IMR-90 (cell line): ENCODE measurements at regions not wholly inside any gene's neighbourhood (a gene's known extent, or its start where the extent isn't known, plus 50 kb on each side); places are given as distances from the start of the nearest gene placed in this dataset.

Source experiments
- ATAC-seq: fragments of 200-7000 bp; cut with Tn5 transposase; 2 replicates; pipeline ENCODE4 v1.9.1; 2020; ENCODE audit warnings: low read depth, mild to moderate bottlenecking, moderate library complexity
- BruUV-seq: library from RNA; stranded (reverse); fragments of 400-500 nt; replicated peaks from 2 replicates; lab custom pipeline; 2021; lab: Mats Ljungman, UMichigan
- CTCF ChIA-PET: fragments of 300-600 bp; formaldehyde crosslinking; extraction: SDS; loops from one replicate; lab custom pipeline; 2021; ENCODE audit warnings: antibody characterized with exemption; lab: Yijun Ruan, JAX
- POLR2A ChIA-PET: fragments of 300-600 bp; sonication (Branson Sonifier 250); formaldehyde crosslinking; loops from one replicate; lab custom pipeline; 2022; ENCODE audit warnings: antibody characterized with exemption; ENCODE audit not compliant: unreplicated experiment; lab: Charles Lee
- DNase-seq: peaks from one replicate; pipeline ENCODE4 v3.0.0; 2013
- H2AFZ ChIP-seq: replicated peaks from 2 replicates; pipeline ENCODE3; 2013; ENCODE audit warnings: low read length, mild to moderate bottlenecking; ENCODE audit not compliant: poor library complexity
- H2AK5ac ChIP-seq: 2 replicates; pipeline ENCODE4 v1.6.1; 2013; ENCODE audit warnings: low read depth, low read length, inconsistent platforms
- H2AK9ac ChIP-seq: replicated peaks from 2 replicates; pipeline ENCODE3; 2013; ENCODE audit warnings: mild to moderate bottlenecking, low read depth, low read length, moderate library complexity; ENCODE audit not compliant: poor library complexity
- H2BK120ac ChIP-seq: 2 replicates; pipeline ENCODE4 v1.6.1; 2013; ENCODE audit warnings: low read depth, low read length, inconsistent platforms
- H2BK15ac ChIP-seq: 3 replicates; pipeline ENCODE4 v1.6.1; 2013; ENCODE audit warnings: low read depth, low read length, inconsistent platforms
- H2BK20ac ChIP-seq: 2 replicates; pipeline ENCODE4 v1.6.1; 2013; ENCODE audit warnings: low read depth, mild to moderate bottlenecking, inconsistent platforms, low read length, moderate library complexity
- H2BK5ac ChIP-seq: 2 replicates; pipeline ENCODE4 v1.6.1; 2013; ENCODE audit warnings: mild to moderate bottlenecking, low read depth, low read length, inconsistent platforms; ENCODE audit not compliant: poor library complexity, severe bottlenecking
- H3K14ac ChIP-seq: replicated peaks from 2 replicates; pipeline ENCODE4 v1.6.1; 2013; ENCODE audit warnings: low read depth, low read length, inconsistent platforms
- H3K18ac ChIP-seq: 2 replicates; pipeline ENCODE4 v1.6.1; 2013; ENCODE audit warnings: low read depth, low read length, control low read depth
- H3K23ac ChIP-seq: 2 replicates; pipeline ENCODE4 v1.6.1; 2013; ENCODE audit warnings: low read depth, low read length, inconsistent platforms
- H3K27ac ChIP-seq: 2 replicates; pipeline ENCODE4 v1.5.1; 2013; ENCODE audit warnings: mild to moderate bottlenecking, control low read depth, low read length; ENCODE audit not compliant: insufficient read depth
- H3K27me3 ChIP-seq: 2 replicates; pipeline ENCODE4 v1.6.1; 2013; ENCODE audit warnings: low read length; ENCODE audit not compliant: control insufficient read depth, insufficient read depth
- H3K36me3 ChIP-seq: 2 replicates; pipeline ENCODE4 v1.6.1; 2013; ENCODE audit warnings: low read length, mixed read lengths; ENCODE audit not compliant: control insufficient read depth, insufficient read depth
- H3K4ac ChIP-seq: 2 replicates; pipeline ENCODE4 v1.6.1; 2013; ENCODE audit warnings: low read depth, low read length, inconsistent platforms
- H3K4me1 ChIP-seq: 2 replicates; pipeline ENCODE4 v1.6.1; 2013; ENCODE audit warnings: low read length, mixed read lengths; ENCODE audit not compliant: control insufficient read depth, insufficient read depth
- H3K4me2 ChIP-seq: 2 replicates; pipeline ENCODE4 v1.6.1; 2013; ENCODE audit warnings: low read depth, mild to moderate bottlenecking, control low read depth, low read length, moderate library complexity
- H3K4me3 ChIP-seq: 2 replicates; pipeline ENCODE4 v1.5.1; 2013; ENCODE audit warnings: low read depth, mild to moderate bottlenecking, control low read depth, low read length, moderate library complexity; ENCODE audit not compliant: insufficient read depth
- H3K56ac ChIP-seq: 2 replicates; pipeline ENCODE4 v1.6.1; 2013; ENCODE audit warnings: low read length, inconsistent platforms; ENCODE audit not compliant: insufficient read depth; ENCODE audit errors: extremely low read depth
- H3K79me1 ChIP-seq, 2 experiments: 2 replicates each; pipeline ENCODE4 v1.6.1; 2013; ENCODE audit warnings: low read length in 2 of 2, inconsistent platforms in 1 of 2, low read depth in 1 of 2
- H3K9ac ChIP-seq: 2 replicates; pipeline ENCODE4 v1.6.1; 2013; ENCODE audit warnings: low read depth, low read length, control low read depth
- H3K9me1 ChIP-seq: 2 replicates; pipeline ENCODE4 v1.6.1; 2013; ENCODE audit warnings: low read length, inconsistent platforms; ENCODE audit not compliant: insufficient read depth
- H3K9me3 ChIP-seq: 2 replicates; pipeline ENCODE4 v1.6.1; 2013; ENCODE audit warnings: low read length; ENCODE audit not compliant: control insufficient read depth, insufficient read depth
- H4K20me1 ChIP-seq: 2 replicates; pipeline ENCODE4 v1.6.1; 2013; ENCODE audit warnings: low read length, inconsistent platforms; ENCODE audit not compliant: insufficient read depth
- H4K5ac ChIP-seq: 2 replicates; pipeline ENCODE4 v1.6.1; 2013; ENCODE audit warnings: mild to moderate bottlenecking, low read depth, low read length, control low read depth
- H4K8ac ChIP-seq, 2 experiments: 2 replicates each; pipeline ENCODE4 v1.6.1; 2013; ENCODE audit warnings: low read depth in 2 of 2, low read length in 2 of 2, control low read depth in 1 of 2, inconsistent platforms in 1 of 2
- H4K91ac ChIP-seq: 2 replicates; pipeline ENCODE4 v1.6.1; 2013; ENCODE audit warnings: low read depth, low read length, inconsistent platforms; ENCODE audit not compliant: insufficient read depth
- CEBPB ChIP-seq: IDR thresholded peaks from 2 replicates; pipeline ENCODE4 v1.6.1; 2012; ENCODE audit warnings: low read depth, low read length, improper control_type of control experiment
- CHD1 ChIP-seq: IDR thresholded peaks from 2 replicates; pipeline ENCODE4 v1.6.1; 2012; ENCODE audit warnings: low read depth, low read length, improper control_type of control experiment
- MAFK ChIP-seq: IDR thresholded peaks from 2 replicates; pipeline ENCODE4 v1.6.1; 2012; ENCODE audit warnings: low read depth, low read length, improper control_type of control experiment
- MAZ ChIP-seq: IDR thresholded peaks from 2 replicates; pipeline ENCODE4 v1.6.1; 2012; ENCODE audit warnings: low read depth, mild to moderate bottlenecking, low read length, improper control_type of control experiment, moderate library complexity, borderline replicate concordance
- POLR2A ChIP-seq: IDR thresholded peaks from 2 replicates; pipeline ENCODE4 v1.6.1; 2012; ENCODE audit warnings: mild to moderate bottlenecking, low read depth, low read length
- RAD21 ChIP-seq: IDR thresholded peaks from 2 replicates; pipeline ENCODE4 v1.6.1; 2012; ENCODE audit warnings: low read length, improper control_type of control experiment
- RCOR1 ChIP-seq: IDR thresholded peaks from 2 replicates; pipeline ENCODE4 v1.6.1; 2012; ENCODE audit warnings: mild to moderate bottlenecking, low read length, improper control_type of control experiment; ENCODE audit not compliant: insufficient replicate concordance
- RFX5 ChIP-seq: IDR thresholded peaks from 2 replicates; pipeline ENCODE4 v1.8.0; 2012; ENCODE audit warnings: low read depth, mild to moderate bottlenecking, low read length, moderate library complexity
- WGBS, 2 experiments: methylation state at CpG; one replicate each; pipeline versions ENCODE4 v1.1.5 to v1.1.7; 2013; ENCODE audit warnings: missing lambda C conversion rate in 2 of 2; ENCODE audit not compliant: insufficient read length in 1 of 2; ENCODE audit errors: extremely low coverage in 2 of 2; 5-methylcytosine and 5-hydroxymethylcytosine counted together
- dilution Hi-C: fragments of 300-500 bp; cut with HindIII; formaldehyde crosslinking; loops from one replicate; pipeline ENCODE4 v1.14.3; 2018; ENCODE audit warnings: low sequenced_read_pairs; ENCODE audit not compliant: unreplicated experiment
- in situ Hi-C: fragments of 300-500 bp; cut with MboI; formaldehyde crosslinking; loops from 3 replicates; pipeline ENCODE4 v1.14.3; 2019; ENCODE audit warnings: low sequenced_read_pairs, inconsistent platforms, mixed read lengths
- intact Hi-C: fragments of 100-400 bp; cut with micrococcal nuclease; formaldehyde crosslinking; loops from 2 replicates; pipeline ENCODE4 v1.10.0; 2022
- TF ChIP-seq, protein P1 (sequence below): fragments of 150-350 bp; IDR thresholded peaks from 2 replicates; pipeline ENCODE4 v1.6.1; 2016; ENCODE audit warnings: low read depth, mild to moderate bottlenecking, low read length, moderate library complexity, borderline replicate concordance

DNA sequence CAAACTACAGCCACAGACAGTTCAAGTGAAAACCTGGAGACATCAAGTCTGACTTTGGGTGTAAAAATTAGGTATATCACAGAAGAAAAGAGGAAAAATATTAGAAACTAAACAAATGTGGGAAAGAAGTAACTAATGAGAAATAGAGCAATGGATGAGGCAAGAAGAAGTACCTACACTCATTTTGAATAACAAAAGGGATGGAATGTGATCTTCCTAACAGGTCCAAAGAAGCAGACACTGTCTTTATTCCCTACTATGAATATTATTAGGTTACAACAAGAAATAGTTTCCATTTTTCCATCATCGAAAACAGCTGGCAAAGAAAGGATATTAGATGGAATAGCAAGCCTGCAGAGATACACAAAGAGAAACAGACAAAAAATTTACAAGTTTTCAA is 486.3 kb upstream of the FSHR start:
- intact Hi-C loops, result no loop called here

More for the DNA sequence above, 486.3 kb upstream of the FSHR start:
- Histone ChIP-seq H3K4me1 (no peaks in the 10 kb centered on the region), H3K36me3 (no peaks in the 10 kb centered on the region), H3K4me3 (no peak overlapping the region), H3K9me1 (no peaks in the 10 kb centered on the region), H3K79me1 (no peaks in the 10 kb centered on the region), H2BK15ac (no peak overlapping the region), H2BK5ac (no peak overlapping the region), H2AK5ac (no peak overlapping the region), H4K20me1 (no peaks in the 10 kb centered on the region), H3K4me2 (no peak overlapping the region), H3K18ac (no peak overlapping the region), H3K56ac (no peak overlapping the region), H2AFZ (no peak overlapping the region), H4K8ac (no peak overlapping the region), H3K9ac (no peak overlapping the region), H4K91ac (no peak overlapping the region), H3K9me3 (peaks cover 4% of the 10 kb centered on the region), H2BK120ac (no peak overlapping the region), H2AK9ac (no peak overlapping the region), H3K27ac (no peak overlapping the region), H3K27me3 (no peaks in the 10 kb centered on the region), H3K23ac (no peak overlapping the region), H4K5ac (no peak overlapping the region), H2BK20ac (no peak overlapping the region), H3K14ac (no peak overlapping the region), H3K4ac (no peak overlapping the region)
- DNase-seq (no peak), ATAC-seq (no peak)
- ChIA-PET POLR2A (no interaction called here), CTCF (no interaction called here)
- WGBS, 2 experiments, result no CpG with 5 or more reads among the region's 1 CpG
- dilution Hi-C loops (no loop called here), in situ Hi-C loops (no loop called here)
- BruUV-seq, result no TSS peak
- TF ChIP-seq CEBPB, result no peak
- no peak for TF ChIP-seq CHD1
- no peak for TF ChIP-seq POLR2A
- TF ChIP-seq, protein P1, sequence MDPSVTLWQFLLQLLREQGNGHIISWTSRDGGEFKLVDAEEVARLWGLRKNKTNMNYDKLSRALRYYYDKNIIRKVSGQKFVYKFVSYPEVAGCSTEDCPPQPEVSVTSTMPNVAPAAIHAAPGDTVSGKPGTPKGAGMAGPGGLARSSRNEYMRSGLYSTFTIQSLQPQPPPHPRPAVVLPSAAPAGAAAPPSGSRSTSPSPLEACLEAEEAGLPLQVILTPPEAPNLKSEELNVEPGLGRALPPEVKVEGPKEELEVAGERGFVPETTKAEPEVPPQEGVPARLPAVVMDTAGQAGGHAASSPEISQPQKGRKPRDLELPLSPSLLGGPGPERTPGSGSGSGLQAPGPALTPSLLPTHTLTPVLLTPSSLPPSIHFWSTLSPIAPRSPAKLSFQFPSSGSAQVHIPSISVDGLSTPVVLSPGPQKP, result no peak
- no peak for TF ChIP-seq RFX5
- TF ChIP-seq RAD21, result no peak
- no peak for TF ChIP-seq MAFK
- TF ChIP-seq RCOR1, result no peak
- TF ChIP-seq MAZ, result no peak
